HG03064 (cell line): ENCODE measurements at regions not wholly inside any gene's neighbourhood (a gene's known extent, or its start where the extent isn't known, plus 50 kb on each side); places are given as distances from the start of the nearest gene placed in this dataset.

ENCODE experiments used
- ATAC-seq: cut with Tn5 transposase; IDR thresholded peaks from one replicate; pipeline ENCODE4 v1.9.1; 2021; ENCODE audit warnings: low read depth; ENCODE audit not compliant: unreplicated experiment

DNA sequence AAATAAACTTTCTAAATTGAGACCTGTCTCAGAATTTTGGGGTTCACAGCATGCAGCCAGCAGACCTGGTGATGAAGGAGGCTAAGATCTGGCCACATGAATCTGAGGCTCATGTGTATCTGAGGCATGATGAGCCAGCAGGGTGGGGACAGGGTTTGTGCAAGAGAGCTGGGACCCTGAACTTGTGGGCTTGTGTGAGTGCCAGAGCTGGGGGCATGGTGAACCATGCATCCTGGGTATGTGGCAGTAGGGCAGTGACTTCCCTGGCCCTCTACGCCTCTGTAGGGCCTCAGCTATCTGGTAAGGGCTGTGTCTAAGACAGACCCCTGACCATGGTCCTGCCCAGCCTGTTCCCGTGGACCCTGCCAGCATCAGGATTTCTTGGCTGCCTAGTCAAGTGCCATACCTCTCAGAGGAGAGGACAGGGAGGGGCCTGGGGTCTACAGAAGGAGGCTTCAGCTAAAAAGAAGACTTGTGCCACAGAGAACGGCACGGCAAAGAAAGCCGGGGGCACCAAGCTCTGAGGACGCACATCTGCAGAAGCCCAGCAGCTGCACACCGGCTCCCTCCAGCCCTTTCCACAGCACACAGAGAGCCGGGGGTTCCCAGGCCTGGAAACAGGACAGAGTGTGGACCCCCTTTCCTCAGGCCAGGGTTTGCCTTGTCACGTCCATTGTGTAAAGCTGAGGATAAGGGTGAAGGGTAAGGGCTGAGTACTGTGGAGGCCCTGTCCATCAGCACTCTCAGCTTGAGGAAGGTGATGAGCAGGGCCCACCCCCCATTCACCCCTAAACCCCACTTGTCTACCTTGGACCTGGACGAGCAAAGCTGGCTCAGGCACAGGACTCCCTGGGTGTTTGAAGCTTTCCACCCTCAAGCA lies 130.1 kb downstream of the MRPL36 start:
- ATAC-seq, result no peak

DNA sequence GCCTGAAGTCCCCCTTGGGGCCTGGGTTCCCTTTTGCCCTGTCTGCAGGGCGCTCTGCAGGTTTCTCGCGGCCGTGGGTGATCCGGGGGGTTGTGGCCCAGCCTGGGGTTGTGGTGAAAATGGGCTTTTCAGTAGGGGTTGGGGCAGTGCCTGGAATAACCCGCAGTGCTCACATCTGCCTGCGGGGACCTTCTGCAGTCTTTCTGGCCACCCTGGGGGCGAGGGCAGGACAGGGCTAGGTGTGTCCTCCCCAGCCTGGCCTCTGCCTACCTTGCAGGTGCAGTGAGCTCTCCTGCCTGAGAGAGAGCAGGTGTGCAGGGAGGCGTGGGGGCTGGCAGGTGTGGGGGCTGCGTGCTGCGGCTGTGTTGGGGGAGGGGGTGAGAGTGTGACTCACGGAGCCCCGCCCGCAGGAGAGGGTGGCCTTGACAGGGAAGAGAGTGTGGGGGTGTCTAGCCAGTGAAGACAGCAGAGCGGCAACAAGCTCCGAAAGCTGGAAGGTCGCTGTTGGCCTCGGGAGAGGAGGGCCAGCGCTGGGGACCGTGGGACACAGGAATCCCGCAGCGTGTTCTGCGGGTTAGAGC lies 131.4 kb downstream of the MRPL36 start:
- no peak for ATAC-seq

DNA sequence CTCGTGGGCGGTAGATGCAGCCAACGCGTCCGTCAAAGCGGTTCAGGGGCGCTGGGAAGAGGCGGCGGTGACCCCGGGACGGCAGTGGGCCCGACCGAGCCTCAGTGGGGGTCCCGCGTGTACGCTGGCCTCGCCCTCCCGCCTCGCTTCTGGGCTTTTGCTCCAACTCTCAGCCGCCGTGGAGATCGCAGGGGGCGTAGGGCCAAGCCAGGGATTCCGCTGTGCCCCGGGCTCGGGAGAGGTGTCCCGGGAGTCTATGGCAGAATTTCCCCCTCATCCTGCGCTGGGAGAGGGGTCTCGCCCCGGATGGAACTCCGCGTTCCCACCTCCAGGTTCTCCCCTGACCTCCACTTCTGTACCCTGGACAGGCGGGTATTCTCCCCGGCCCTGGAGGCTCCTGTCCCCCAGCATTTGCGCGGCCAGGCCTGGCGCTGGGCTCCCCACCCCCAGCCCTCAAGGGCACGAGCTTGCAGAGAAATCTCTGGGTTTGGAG lies 131.9 kb downstream of the MRPL36 start:
- no peak for ATAC-seq

DNA sequence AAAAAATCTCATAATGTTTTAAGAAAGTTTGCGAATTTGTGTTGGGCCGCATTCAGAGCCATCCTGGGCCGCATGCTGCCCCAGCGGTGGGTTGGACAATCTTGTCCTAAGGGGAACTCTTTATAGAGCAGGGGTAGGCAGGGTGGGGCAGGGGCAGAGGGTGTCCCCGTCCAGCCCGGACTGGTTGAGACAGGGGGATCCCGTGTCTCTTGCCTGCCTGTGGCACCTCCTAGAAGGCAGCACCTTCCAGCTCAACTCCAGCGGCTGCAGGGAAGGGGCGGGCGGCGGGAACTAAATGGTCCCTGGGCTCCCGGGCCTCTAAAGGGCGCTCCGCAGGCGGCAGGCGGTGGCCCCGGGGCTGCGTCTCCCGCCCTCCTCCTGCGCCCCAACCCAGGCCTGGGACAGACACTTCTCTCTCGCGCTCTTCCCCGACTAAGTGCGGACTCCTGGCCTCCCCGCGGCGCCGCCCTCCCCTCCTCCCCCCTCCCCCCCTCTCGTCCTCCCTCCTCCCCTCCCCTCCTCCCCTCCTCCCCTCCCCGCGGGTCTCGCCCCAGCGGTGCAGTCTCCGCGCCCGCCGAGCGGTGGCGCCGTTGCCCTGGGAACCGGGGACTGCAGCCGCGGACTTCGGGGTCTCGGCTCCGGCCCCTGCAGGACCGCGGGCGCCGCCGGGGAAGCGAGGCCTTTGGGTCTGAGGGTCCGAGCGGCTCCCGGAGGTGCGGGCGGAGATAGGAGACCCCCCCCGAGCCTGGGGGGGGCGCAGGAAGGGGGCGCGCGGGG lies 132.6 kb downstream of the MRPL36 start:
- ATAC-seq, result no peak

DNA sequence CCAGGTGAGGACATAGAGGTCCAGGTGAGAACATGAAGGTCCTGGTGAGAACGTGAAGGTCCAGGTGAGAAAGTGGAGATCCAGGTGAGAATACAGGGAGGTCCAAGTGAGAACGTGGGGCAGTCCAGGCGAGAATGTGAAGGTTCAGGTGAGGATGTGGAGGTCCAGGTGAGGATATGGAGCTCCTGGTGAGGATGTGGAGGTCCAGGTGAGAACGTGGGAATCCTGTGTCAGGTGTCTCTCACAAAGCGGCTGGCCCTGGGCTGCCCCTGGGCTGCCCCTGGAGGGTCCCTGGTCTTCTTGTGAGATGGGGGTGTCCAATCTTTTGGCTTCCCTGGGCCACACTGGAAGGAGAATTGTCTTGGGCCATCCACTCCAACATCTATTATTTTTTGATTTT lies 133.4 kb downstream of the MRPL36 start:
- ATAC-seq, result no peak

DNA sequence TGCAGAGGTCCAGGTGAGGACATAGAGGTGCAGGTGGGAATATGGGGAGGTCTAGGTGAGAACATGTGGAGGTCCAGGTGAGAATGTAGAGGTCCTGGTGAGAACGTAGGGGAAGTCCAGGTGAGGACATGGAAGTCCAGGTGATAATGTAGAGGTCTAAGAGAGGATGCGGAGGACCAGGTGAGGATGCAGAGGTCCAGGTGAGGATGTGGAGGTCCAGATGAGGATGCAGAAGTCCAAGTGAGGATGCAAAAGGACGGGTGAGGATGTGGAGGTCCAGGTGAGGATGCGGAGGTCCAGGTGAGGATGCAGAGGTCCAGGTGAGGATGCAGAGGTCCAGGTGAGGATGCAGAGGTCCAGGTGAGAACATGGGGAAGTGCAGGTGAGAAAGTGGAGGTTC lies 133.8 kb downstream of the MRPL36 start:
- ATAC-seq, result no peak

DNA sequence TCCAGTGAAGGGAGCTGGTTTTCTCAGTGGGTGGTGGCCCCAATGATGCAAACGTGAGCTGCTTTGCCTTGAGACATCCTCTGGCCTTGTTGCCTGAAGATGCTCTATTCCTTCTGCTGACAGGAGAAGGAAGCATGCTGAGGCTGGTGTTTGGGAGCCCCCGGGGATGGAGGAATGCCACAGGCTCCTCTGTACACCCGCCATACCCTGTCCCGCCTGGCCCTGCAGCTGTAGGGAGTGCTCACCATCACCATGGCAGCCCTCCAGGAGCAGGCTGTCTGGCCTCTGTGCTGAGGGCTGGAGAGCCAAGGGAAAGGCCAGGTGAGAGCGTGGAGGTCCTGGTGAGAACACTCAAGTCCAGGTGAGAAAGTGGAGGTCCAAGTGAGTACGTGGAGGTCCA lies 134.4 kb downstream of the MRPL36 start:
- no peak for ATAC-seq

DNA sequence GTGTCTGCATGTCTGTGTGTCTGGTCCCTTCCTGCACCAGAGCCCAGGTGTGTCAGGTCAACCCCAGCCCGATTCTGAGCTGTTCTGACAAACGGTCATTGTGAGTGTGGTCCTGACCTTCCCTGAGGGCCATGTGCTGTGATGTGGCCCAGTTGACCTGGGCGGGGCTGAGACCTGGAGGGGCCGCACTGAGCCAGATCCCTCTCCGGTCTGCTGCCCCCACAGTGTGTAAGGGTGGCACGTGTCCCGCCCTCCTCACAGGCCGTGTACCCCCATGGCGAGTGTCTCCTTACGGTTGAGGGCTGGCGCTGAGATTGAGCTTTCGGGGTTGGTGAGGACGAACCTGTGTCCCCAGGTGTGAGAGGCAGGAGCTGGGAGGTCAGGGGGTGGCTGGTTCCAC lies 136.5 kb downstream of the MRPL36 start:
- ATAC-seq, result no peak

DNA sequence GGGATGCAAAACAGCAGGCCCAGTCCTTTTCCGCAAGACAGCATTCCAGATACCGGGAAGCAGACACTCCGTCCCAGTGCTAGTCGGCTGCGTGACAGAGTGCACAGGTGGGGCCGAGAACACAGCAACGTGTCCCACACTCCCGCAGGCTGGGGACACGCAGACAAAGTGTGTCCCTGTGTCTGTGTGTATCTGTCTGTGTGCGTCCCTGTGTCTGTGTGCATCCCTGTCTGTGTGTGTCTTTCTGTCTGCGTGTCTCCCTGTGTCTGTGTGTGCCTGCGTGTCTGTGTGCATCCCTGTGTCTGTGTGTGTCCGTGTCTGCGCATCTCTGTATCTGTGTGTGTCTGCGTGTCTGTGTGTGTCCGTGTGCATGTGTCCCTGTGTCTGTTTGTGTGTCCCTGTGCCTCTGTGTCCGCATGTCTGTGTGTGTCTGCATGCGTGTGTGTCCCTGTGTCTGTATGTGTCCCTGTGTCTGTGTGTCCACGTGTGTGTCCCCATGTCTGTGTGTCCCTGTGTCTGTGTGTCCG lies 137.0 kb downstream of the MRPL36 start:
- no peak for ATAC-seq

DNA sequence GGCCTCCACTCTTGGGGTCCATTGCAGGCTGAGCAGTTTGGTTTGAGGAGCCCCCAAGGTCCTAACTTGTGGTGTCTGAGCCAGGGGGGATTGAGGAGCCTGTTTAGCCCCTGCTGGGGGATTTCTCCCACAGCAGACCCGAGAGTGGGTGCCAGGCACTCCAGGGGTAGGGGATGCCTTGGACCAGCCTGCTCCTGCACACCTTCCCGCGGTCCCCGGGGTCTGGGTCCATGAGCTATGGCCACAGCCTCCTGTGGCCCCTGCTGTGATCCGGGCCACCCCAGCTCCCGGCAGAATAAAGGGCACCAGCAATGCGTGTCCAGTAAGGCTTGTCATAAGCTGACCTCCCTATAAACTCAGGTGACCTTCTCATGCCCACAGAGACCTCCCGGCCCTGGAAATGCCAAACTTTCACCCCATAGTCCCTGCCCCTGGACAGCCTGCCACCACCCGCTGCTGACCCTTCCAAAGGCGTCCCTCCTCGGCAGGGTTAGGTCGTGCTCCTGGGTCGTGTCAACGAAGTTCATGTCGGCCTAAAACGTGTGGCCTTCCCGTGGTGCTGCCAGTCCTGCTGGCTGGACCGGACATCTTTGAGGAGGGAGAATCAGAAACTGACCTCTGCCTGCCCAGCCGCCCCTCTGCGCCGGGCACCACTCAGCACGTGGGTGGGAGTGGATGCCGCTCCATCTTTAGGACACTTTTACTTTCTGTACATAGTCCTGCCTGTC lies 137.6 kb downstream of the MRPL36 start:
- no peak for ATAC-seq

DNA sequence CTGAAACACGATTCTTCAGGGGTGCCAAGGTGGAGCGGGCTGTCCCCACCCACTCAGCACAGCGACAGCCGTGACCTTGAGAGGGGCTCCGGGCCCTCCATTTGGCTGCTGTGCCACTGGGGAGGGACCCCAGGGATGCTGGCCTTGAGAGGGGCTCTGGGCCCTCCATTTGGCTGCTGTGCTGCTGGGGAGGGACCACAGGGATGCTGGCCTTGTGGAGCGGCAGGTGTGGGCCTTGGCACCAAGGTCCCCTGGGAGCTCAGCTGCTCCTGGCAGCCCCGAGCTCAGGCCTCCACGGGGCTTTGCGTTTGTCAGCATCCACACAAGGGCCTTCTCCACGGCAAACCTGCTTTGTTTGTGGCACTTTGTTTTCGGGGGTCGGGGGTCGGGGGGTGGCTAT lies 137.6 kb upstream of the LPCAT1 start:
- ATAC-seq, result no peak

DNA sequence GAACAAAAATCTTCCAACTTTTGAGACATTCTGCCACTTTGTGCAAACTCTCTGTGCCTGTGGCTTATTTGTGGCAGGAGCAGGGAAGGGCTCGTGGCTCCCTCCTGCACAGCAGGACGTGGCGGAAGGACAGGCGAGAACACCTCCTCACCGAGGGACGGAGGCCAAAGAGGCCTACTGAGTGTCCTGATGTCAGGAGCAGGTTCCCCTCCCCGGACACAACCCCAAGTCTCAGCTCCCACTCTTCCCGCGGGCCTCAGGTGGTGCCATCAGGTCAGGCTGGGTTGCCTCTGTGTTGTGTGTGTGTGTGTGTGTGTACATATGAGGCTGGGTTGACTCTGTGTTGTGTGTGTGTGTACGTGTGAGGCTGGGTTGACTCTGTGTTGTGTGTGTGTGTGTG lies 136.8 kb upstream of the LPCAT1 start:
- no peak for ATAC-seq

DNA sequence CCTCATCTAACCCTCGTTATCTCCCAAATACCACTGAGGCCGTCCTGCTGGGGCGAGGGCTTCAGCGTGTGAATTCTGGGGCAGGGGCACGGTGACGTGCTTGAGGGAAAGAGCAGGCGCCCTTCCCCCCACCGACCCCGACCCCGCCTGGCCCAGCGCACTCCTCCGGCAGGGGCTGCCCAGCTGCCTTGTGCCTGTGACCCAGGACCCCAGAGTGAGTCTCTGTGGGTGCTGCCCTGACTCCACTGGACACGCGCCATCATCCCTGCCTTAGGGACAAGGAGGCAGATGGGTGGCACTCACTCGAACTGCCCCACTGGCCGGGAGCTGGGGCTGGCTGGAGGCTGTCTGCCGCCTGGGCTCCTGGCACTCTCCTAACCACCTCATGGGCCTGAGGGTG lies 136.2 kb upstream of the LPCAT1 start:
- ATAC-seq, result no peak

DNA sequence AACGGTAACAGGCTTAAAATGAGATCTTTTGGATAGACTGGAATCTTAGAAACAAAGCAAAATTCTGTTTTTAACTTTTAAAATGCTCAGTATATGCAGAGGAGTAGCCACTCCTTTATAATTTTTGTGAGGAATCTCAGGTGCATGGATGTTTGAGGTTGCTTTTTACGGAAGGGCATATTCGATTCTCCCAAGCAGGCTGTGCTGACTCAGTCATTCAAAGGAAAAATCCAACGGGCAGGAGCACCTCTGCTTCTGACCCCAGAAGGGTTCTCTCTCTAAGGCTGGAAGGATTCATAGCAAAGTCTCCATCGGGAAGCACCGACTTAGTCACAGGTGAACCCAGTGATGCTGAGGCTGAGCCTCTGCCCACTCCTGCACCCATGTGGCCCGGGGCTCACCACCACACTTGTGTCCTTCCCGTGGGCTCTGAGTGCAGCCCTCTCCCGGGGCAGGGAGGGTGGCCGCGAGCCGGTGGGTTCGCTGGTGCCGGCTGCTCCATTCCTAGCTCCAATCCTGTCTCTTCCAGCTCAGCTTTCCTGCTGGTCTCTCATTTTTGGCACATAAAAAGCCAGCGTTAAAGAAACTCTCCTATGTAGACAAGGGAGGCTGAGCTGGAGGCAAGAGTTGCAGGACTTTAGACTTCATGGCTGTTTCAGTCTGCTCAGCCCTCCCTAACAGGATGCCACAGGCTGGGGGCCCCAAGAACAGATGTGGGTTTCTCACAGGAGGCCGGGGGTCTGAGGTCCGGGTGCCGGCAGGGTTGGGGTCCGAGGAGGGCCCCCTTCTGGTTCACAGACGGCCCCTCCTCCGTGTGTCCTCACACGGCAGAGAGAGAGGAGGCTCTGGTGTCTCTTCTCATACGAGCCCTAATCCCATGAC lies 135.6 kb upstream of the LPCAT1 start:
- ATAC-seq, result no peak

DNA sequence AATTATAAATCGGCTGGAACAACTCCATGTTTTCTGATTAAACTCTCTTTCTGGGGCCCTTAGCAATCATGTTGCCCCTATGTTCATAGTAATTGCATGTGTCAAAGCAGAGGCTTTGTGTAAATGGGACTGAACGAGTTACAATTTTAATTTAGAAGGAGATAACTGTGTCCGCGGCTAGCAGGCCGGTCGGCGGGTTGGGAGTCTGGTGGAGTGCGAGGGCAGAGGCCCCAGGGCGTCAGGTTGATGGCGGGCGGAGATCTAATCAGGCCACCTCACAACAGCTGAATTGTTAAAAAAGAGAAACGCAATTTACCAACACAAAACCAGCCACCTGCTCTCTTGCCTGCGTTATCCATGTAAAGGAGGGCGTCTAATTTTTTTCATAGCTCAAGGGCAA lies 134.9 kb upstream of the LPCAT1 start:
- ATAC-seq, result no peak

DNA sequence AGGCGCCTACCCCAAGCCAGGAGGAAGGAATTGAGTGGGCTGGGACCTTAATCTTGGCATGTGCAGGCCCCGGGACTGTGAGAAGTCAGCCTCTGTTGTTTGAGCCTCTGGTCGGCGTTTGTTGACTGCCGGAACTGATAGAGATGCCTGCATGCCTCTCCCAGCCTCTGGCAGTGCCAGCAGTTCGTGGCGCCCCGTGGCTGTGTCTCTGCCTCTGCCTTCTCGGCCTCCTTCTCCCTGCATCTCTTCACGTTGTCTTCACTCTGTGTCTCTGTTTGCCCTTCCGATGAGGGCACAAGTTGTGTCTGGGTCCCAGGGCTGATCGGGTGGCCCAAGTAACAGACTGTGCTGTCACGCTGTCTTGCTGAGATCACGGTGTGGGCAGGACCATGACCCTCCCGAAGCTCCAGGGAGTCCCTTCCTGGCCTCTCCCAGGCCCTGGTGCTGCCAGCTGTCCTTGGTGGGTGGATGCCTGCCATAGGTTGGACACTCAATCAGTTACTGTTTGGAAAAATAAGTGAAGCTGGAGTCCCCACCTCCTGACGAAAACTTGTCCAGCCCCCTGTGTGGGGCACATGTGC lies 133.5 kb upstream of the LPCAT1 start:
- no peak for ATAC-seq

DNA sequence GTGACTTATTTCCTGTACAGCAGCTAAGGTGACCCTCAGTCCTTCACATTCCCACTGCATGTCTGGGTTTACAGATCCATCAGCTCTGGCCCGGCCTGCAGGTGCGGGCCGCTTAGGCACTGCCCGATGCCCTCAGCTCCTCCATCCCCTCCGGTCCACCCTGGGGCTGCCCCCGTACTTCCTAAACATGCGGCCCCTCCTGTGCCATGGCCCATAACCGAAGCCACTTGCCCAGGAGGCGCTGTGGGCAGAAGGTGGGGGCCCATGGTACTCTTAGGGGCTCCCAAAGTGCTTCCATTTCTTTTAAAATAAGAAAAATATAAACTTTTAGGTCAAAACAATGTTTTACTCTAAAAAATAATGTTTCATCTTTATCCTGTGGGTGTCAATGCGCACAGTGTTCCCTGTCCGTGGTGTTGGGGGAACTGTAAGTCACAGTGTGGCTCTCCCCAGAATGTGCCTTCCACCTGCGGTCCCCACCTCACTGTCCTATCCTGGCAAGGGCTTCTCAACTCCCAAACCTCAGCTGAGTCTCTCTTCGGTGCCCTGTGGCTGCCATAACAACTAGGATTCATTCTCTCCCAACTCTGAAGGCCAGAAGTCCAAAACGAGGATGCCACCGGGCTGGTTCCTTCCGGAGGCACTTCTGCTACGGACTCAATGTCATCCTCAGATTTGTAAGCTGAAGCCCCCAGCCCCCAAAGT lies 132.7 kb upstream of the LPCAT1 start:
- ATAC-seq, result no peak

DNA sequence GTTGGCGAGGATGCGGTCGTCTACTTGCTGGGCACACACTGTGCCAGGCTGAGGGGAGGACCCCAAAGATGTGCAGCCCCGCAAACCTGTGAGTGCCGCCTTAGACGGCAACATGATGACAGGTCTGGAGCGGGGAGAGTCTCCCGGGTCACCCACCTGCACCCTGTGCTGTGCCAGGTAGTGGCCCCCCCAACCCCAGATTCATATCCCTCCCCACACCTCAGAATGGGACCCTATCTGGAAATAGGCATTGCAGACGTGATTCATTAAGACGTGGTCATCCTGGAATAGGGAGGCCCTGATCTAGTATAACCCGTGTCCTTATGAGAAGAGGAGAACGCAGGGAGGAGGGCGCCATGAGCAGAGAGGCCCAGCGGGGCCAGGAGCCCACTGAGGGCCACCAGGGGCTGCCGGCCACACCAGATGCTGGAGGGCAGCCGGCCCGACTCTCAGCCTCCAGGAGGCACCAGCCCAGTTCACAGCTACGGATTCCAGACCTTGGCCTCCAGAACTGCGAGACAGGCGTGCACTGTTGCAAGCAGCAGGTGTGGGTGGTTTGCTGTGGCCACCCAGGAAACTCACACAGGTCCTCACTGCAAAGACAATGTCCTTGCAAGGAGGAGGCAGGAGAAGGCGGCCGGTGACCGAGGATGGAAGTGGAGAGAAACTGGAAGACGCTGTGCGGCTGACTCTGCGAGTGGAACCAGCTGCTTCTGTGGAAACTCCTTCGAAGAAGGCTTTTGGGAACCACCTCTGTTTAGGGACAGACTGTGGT lies 131.9 kb upstream of the LPCAT1 start:
- no peak for ATAC-seq
